K562 (cell line): ENCODE measurements at regions not wholly inside any gene's neighbourhood (a gene's known extent, or its start where the extent isn't known, plus 50 kb on each side); places are given as distances from the start of the nearest gene placed in this dataset.

Experiments used
- ARID3B ChIP-seq: fragments of 250-450 bp; sonication (Bioruptor Pico); IDR thresholded peaks from 2 replicates; pipeline ENCODE4 v1.4.0; 2020; ENCODE audit warnings: borderline replicate concordance
- ATF6 ChIP-seq: sonication (generic); formaldehyde crosslinking; IDR thresholded peaks from 2 replicates; pipeline ENCODE4 v1.4.0; 2020; ENCODE audit warnings: mild to moderate bottlenecking, missing genetic modification reagents
- BRD9 ChIP-seq: fragments of 450-650 bp; IDR thresholded peaks from 2 replicates; pipeline ENCODE4 v1.6.1; 2018; ENCODE audit warnings: low read depth; ENCODE audit not compliant: partially characterized antibody
- DEAF1 ChIP-seq: fragments of 450-650 bp; formaldehyde crosslinking; IDR thresholded peaks from 2 replicates; pipeline ENCODE4 v1.4.0; 2020; ENCODE audit warnings: mild to moderate bottlenecking, moderate library complexity
- PKNOX1 ChIP-seq: fragments of 450-650 bp; IDR thresholded peaks from 2 replicates; pipeline ENCODE4 v1.6.1; 2016
- REST ChIP-seq, 2 experiments: fragments of 450-650 bp; formaldehyde crosslinking in 1 of 2; IDR thresholded peaks; 2 replicates each; pipeline versions ENCODE4 v1.4.0 to v1.6.1; 2014 to 2020; ENCODE audit warnings: mild to moderate bottlenecking in 2 of 2, borderline replicate concordance in 1 of 2, low read depth in 1 of 2
- YBX1 ChIP-seq: fragments of 450-650 bp; IDR thresholded peaks from 2 replicates; pipeline ENCODE4 v1.7.1; 2016; ENCODE audit warnings: mild to moderate bottlenecking
- ZNF589 ChIP-seq: fragments of 200-800 bp; sonication (Bioruptor generic); IDR thresholded peaks from 2 replicates; pipeline ENCODE4 v1.6.1; 2016; ENCODE audit warnings: low read depth, missing genetic modification characterization, missing compliant biosample characterization

GRCh38 chr12:47307680-47308399 lies 228.1 kb upstream of the AMIGO2 start (continued):
- TF ChIP-seq ARID3B (CRISPR knock-in tag) (no peak), DEAF1 (CRISPR knock-in tag) (0 out of 2 replicates have a peak, but pooled peaks have one; percentile 38), ZNF589 (CRISPR knock-in tag) (no peak), ATF6 (no peak), YBX1 (no peak), REST (IDR thresholded peaks at IDR 0.05; ENCODE audit: borderline replicate concordance) (peak; percentile 90), REST (CRISPR knock-in tag; IDR thresholded peaks at IDR 0.05; ENCODE audit: low read depth) (no peak), BRD9 (peak; percentile 70), PKNOX1 (peak; percentile 43)
